HG02885 (cell line): ENCODE measurements at regions not wholly inside any gene's neighbourhood (a gene's known extent, or its start where the extent isn't known, plus 50 kb on each side); places are given as distances from the start of the nearest gene placed in this dataset.
A peak's percentile ranks its signal among the peaks of the same experiment; 100 is the strongest.
"Not testable (repeated sequence)": the region's sequence is repeated elsewhere in the genome, so short reads cannot be mapped to it uniquely, and the experiment has no call there.

ENCODE experiments used
- ATAC-seq: cut with Tn5 transposase; IDR thresholded peaks from one replicate; pipeline ENCODE4 v1.9.1; 2021; ENCODE audit warnings: mild to moderate bottlenecking; ENCODE audit not compliant: unreplicated experiment, poor library complexity

GRCh38 chr2:59339837-59340207, 1098.7 kb upstream of the FANCL start:
- no peak for ATAC-seq

GRCh38 chr2:59339121-59339836, 1098.2 kb upstream of the FANCL start:
- no peak for ATAC-seq

DNA sequence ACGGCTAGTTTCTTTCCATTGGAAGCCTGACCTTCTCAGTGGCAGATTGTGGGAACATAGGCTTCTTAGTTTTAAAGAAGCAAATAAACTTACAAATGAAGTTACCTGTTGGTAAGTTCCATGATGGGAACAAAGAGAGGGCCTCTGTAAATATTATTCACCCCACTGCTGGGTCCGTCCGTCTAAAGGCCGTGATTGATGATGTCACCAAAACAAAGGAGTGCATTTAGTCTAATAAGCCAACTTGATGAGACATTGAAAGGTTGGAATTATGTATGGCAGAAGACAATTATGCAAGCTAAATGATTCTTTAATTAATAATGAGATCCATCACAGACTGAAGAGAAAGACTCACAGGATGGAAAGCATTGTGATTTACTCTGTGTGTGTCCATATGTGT, 1091.9 kb upstream of the FANCL start:
- ATAC-seq, result no peak

DNA sequence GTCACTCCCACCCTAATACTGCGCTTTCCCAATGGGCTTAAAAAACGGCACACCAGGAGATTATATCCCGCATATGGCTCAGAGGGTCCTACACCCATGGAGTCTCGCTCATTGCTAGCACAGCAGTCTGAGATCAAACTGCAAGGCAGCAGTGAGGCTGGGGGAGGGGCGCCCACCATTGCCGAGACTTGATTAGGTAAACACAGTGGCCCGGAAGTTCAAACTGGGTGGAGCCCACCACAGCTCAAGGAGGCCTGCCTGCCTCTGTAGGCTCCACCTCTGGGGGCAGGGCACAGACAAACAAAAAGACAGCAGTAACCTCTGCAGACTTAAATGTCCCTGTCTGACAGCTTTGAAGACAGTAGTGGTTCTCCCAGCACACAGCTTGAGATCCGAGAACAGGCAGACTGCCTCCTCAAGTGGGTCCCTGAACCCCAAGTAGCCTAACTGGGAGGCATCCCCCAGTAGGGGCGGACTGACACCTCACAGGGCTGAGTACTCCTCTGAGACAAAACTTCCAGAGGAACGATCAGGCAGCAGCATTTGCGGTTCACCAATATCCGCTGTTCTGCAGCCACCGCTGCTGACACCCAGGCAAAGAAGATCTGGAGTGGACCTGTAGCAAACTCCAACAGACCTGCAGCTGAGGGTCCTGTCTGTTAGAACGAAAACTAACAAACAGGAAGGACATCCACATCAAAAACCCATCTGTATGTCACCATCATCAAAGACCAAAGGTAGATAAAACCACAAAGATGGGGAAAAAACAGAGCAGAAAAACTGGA, 1085.6 kb upstream of the FANCL start:
- not testable (repeated sequence) for ATAC-seq

- no peak for ATAC-seq
These were observed 1081.7 kb upstream of the FANCL start for GRCh38 chr2:59322870-59323269.

- no peak for ATAC-seq
These were observed 1080.9 kb upstream of the FANCL start for GRCh38 chr2:59322005-59322404.

DNA sequence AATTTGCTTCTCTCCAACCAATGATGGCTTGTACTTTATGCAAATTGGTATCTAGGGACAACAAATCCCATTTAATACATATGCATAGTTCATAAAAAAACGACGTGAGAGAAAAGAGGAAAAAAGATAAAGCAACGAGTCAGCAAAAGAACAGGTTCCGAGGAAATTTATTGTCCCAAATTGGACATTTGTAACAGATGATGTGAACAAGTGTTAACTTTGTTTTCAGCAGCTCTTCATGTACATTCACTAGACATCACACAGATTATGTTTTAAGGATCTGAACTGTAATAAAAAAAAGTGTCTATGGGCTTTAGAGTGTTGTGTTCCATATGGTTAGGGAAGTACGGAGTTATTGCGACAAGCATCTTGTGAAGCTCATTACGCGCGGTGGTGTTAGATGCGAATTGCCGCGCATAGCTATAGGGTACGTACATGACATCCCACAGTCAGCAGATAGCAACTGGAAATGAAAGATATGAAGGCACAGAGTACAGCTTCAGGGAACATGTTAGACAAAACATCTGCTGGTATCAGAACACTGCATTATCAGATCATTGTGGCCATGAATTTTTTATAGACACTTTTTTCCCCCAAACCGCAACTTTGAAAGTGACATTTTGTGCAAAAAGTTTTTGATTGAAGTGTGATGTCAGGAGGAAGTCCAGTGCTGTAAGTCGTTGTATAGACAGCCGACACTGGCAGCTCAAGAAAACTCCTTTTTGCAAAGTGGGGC, 1073.1 kb upstream of the FANCL start:
- no peak for ATAC-seq

GRCh38 chr2:59312967-59313940, 1072.1 kb upstream of the FANCL start:
- ATAC-seq, result no peak

DNA sequence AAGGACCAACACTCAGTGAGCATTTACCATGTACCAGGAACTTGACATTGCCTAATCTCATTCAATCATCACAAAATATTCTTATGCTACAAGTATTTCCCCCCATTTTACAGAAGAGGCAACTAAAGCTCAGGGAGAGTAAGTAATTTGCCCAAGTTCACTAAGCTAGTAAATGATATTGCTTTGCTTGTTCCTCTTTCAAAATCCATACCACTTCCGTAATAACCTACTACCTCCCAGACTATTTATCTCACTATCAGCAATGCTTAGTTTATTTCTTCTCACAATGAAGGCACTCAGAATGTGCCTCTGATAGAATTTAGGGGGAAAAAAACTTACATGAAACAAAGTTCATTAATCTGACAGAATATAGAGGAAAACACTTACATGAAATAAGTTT, 1070.9 kb upstream of the FANCL start:
- no peak for ATAC-seq

DNA sequence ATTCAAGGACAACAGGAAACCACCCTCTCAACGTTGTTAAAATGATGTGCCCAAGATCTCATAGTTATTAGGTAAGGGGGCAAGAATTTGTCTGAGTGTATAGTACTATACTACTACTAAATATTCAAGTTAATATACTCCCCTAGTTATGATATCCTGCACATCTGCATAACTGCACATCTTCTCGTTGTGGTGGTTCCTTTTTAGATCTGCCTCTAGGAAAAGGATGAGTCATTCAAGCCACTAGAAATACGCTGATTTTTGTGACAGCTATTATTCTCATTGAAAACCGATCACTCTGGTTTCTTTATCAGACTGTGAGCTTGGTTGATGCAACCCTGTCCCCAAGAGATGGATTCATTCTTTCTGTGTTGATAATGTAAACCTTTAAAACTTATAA, 1067.0 kb upstream of the FANCL start:
- ATAC-seq, result no peak

DNA sequence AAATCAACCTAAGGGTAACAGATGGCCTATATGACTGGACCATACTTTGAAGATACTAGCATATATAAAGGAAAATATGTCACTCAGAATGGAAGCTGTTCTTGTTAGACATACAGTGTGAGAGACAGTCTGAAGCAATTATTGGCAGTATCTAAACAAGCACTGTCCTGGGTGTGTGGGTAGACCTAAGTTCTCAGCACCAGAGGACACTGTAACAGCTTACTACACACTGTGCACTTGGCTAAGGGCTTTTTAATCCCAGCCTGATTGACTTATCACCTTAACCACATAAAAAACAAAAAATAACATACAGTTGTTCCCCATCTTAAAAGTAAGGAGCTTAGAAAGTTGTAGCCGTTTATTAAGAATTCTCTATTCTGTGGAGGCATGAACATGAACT, 1066.1 kb upstream of the FANCL start:
- ATAC-seq, result no peak

GRCh38 chr2:59303272-59303671, 1062.1 kb upstream of the FANCL start:
- ATAC-seq, result no peak

- ATAC-seq, result no peak
These were observed 1061.6 kb upstream of the FANCL start for GRCh38 chr2:59302683-59303082.

- peak; percentile 82 for ATAC-seq
These were observed 1060.6 kb upstream of the FANCL start for GRCh38 chr2:59301466-59302402.

DNA sequence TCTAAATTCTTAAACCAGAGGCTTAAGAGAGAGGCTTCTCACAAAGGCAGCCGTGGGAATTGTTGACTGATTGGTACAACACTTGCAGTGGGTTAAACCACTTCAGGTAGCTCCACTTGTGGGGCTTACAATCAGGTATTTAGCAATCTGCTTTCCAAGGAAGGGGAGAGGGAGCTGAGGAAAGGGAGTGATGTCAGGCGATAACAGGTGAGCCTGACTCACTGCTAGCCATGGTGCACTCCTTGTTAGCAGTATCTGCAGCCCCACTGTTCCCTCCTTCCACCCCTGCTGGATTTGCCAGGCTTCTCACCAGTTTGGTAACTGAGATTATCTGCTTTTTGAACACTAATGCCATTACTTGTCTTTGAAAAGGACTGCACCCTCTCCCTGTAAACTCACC, 1056.7 kb upstream of the FANCL start:
- ATAC-seq, result no peak

DNA sequence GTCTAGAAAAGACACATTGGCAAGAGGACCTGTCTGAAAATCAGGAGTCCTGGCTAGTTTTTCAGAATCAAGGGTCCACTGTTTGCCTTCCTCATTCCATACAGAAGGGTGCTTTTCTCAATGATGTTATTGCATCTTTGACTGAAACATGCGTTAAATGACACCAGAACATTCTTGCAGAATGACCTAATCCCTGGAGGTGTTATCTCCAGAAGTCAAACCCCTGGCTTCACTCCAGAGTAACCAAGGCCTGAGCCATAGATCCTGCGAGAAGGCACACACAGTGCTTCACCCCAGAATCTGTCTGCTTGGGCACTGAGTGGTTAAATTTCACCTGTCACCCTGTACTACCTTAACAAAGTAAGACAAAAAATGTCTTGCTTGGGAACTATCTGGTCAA, 1055.2 kb upstream of the FANCL start:
- no peak for ATAC-seq

DNA sequence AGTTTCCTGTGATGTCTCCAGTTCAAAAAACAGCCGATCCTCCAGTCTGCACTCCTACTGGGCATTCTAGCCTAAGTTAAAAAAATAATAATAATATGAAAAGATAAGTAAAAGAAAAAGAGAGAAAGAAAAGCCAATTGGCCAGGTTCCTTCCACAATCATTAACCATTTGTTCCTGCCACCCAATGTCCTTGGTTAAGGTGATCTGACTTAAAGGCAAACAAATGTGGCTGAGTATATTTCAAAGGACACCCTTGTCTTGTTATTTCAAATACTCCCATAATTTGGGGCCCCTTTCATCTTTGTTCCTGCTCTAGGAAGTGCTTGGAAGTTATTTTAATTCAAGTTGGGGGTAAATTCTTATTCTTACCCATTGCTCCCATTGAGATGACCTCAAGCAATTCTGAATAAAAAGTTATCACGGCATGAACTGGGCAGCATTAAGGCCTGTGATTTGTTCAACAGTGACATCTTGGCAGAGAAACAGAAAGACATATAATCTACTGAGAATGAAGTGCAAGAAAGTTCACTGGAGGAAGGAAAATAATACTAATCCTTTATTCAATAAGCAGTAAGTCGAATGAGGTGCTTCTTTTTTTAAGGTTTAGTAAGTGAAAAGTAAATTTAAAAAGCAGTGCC, 1054.5 kb upstream of the FANCL start:
- ATAC-seq, result no peak

GRCh38 chr2:59288771-59289170, 1047.6 kb upstream of the FANCL start:
- no peak for ATAC-seq
